Endothelial cell of umbilical vein (primary cell): ENCODE measurements at regions not wholly inside any gene's neighbourhood (a gene's known extent, or its start where the extent isn't known, plus 50 kb on each side); places are given as distances from the start of the nearest gene placed in this dataset.

ENCODE experiments used
- BruUV-seq: library from RNA; stranded (reverse); fragments of 400-500 nt; replicated peaks from 2 replicates; lab custom pipeline; 2021; lab: Mats Ljungman, UMichigan
- CTCF ChIA-PET: fragments of 300-600, 350-600 bp; sonication (Branson Sonifier 250); formaldehyde crosslinking; loops from one replicate; lab custom pipeline; 2021; ENCODE audit warnings: antibody characterized with exemption, inconsistent platforms; lab: Charles Lee
- POLR2A ChIA-PET: fragments of 300-600, 350-600 bp; sonication (Branson Sonifier 250); formaldehyde crosslinking; loops from one replicate; lab custom pipeline; 2021; ENCODE audit warnings: antibody characterized with exemption, inconsistent platforms; lab: Charles Lee
- DNase-seq: peaks from one replicate; pipeline ENCODE4 v3.0.0-alpha.2; 2011; ENCODE audit warnings: low read depth, low spot score
- FAIRE-seq: peaks from 2 replicates; lab custom pipeline; 2011; peaks lifted over from hg19 to GRCh38; lab: Jason Lieb, UNC
- H2AFZ ChIP-seq: 2 replicates; pipeline ENCODE4 v1.6.0; 2012; ENCODE audit warnings: low read depth, low read length, control low read depth, inconsistent platforms
- H3K27ac ChIP-seq: 2 replicates; pipeline ENCODE4 v1.5.1; 2011; ENCODE audit warnings: low read depth, mild to moderate bottlenecking, control low read depth, low read length, moderate library complexity; ENCODE audit not compliant: insufficient read depth
- H3K27me3 ChIP-seq, 2 experiments: 2 replicates each; pipeline versions ENCODE4 v1.6.0 to v1.6.1; 2011; ENCODE audit warnings: low read length in 2 of 2, mixed read lengths in 1 of 2; ENCODE audit not compliant: control insufficient read depth in 2 of 2, insufficient read depth in 2 of 2
- H3K36me3 ChIP-seq, 2 experiments: 2 replicates in 1 of 2; 3 replicates in 1 of 2; pipeline ENCODE4 v1.5.1; 2011; ENCODE audit warnings: low read length in 2 of 2, mild to moderate bottlenecking in 1 of 2, moderate library complexity in 1 of 2; ENCODE audit not compliant: control insufficient read depth in 2 of 2, insufficient read depth in 2 of 2; ENCODE audit errors: extremely low read depth in 1 of 2
- H3K4me1 ChIP-seq: 3 replicates; pipeline ENCODE4 v1.5.1; 2011; ENCODE audit warnings: mild to moderate bottlenecking, low read length; ENCODE audit not compliant: control insufficient read depth, insufficient read depth; ENCODE audit errors: extremely low read depth
- H3K4me2 ChIP-seq: 2 replicates; pipeline ENCODE4 v1.6.1; 2011; ENCODE audit warnings: low read length, control low read depth, mixed read lengths; ENCODE audit not compliant: insufficient read depth
- H3K4me3 ChIP-seq, 3 experiments: fragments of 200-600 bp in 1 of 3; sonication (generic), shearing (Covaris generic) in 1 of 3; replicated peaks in 1 of 3; 2 replicates each; pipeline ENCODE4 v1.5.1; 2011 to 2016; ENCODE audit warnings: control low read depth in 3 of 3, low read length in 3 of 3, mild to moderate bottlenecking in 2 of 3, inconsistent platforms in 1 of 3, low read depth in 1 of 3, moderate library complexity in 1 of 3; ENCODE audit not compliant: insufficient read depth in 1 of 3
- H3K79me2 ChIP-seq: 2 replicates; pipeline ENCODE4 v1.6.0; 2012; ENCODE audit warnings: low read length, inconsistent platforms; ENCODE audit not compliant: control insufficient read depth, insufficient read depth
- H3K9ac ChIP-seq: replicated peaks from 2 replicates; pipeline ENCODE3; 2011; ENCODE audit warnings: low read length, control low read depth; ENCODE audit not compliant: insufficient read depth; ENCODE audit errors: extremely low read depth
- H3K9me1 ChIP-seq: replicated peaks from 3 replicates; pipeline ENCODE4 v1.6.0; 2011; ENCODE audit warnings: mild to moderate bottlenecking, low read length; ENCODE audit not compliant: control insufficient read depth, insufficient read depth; ENCODE audit errors: extremely low read depth
- H3K9me3 ChIP-seq: replicated peaks from 2 replicates; pipeline ENCODE4 v1.5.1; 2012; ENCODE audit warnings: low read length, inconsistent platforms; ENCODE audit not compliant: control insufficient read depth, insufficient read depth
- H4K20me1 ChIP-seq: replicated peaks from 2 replicates; pipeline ENCODE3; 2011; ENCODE audit warnings: mild to moderate bottlenecking, low read length; ENCODE audit not compliant: control insufficient read depth, insufficient read depth; ENCODE audit errors: extremely low read depth
- EZH2 ChIP-seq: IDR thresholded peaks from 2 replicates; pipeline ENCODE4 v1.6.1; 2012; ENCODE audit warnings: borderline replicate concordance, low read depth, mild to moderate bottlenecking, moderate library complexity, low read length, inconsistent platforms; ENCODE audit not compliant: severe bottlenecking
- FOS ChIP-seq: IDR thresholded peaks from 2 replicates; pipeline ENCODE4 v1.6.1; 2011; ENCODE audit warnings: mild to moderate bottlenecking, low read length, moderate library complexity, borderline replicate concordance; ENCODE audit not compliant: insufficient read depth
- GATA2 ChIP-seq: IDR thresholded peaks from 2 replicates; pipeline ENCODE4 v1.7.0; 2011; ENCODE audit warnings: low read depth, mild to moderate bottlenecking, moderate library complexity, mixed read lengths, low read length; ENCODE audit not compliant: insufficient read length, insufficient read depth
- JUN ChIP-seq: IDR thresholded peaks from 2 replicates; pipeline ENCODE4 v1.6.1; 2011; ENCODE audit warnings: borderline replicate concordance, low read depth; ENCODE audit not compliant: insufficient read length, insufficient read depth
- MYC ChIP-seq: IDR thresholded peaks from one replicate; pipeline ENCODE4 v1.6.1; 2011; ENCODE audit warnings: mild to moderate bottlenecking, low read depth, low read length
- POLR2A ChIP-seq: IDR thresholded peaks from 2 replicates; pipeline ENCODE4 v1.6.1; 2012; ENCODE audit warnings: low read depth, mild to moderate bottlenecking, control low read depth, low read length
- POLR2AphosphoS5 ChIP-seq: IDR thresholded peaks from 2 replicates; pipeline ENCODE4 v1.6.1; 2012; ENCODE audit warnings: low read depth, mild to moderate bottlenecking, control low read depth, low read length, moderate library complexity; ENCODE audit not compliant: insufficient read depth
- dilution Hi-C: fragments of 300-500 bp; cut with MboI; formaldehyde crosslinking; loops from one replicate; pipeline ENCODE4 v1.15.0; 2019; ENCODE audit warnings: low sequenced_read_pairs; ENCODE audit not compliant: extremely low pct_ligation_motif_present
- intact Hi-C: fragments of 100-400 bp; cut with micrococcal nuclease; formaldehyde crosslinking; loops from one replicate; pipeline ENCODE4 v1.10.0; 2022
- TF ChIP-seq, protein P1 (sequence below): IDR thresholded peaks from 2 replicates; pipeline ENCODE4 v1.6.1; 2011; ENCODE audit not compliant: insufficient read depth, insufficient read length
- TF ChIP-seq, protein P2 (sequence below), 2 donors: IDR thresholded peaks; 1 replicate in 1 of 2; 2 replicates in 1 of 2; pipeline ENCODE4 v1.5.1; 2011; ENCODE audit warnings: low read length in 2 of 2, mild to moderate bottlenecking in 2 of 2, moderate library complexity in 2 of 2, control low read depth in 1 of 2, inconsistent platforms in 1 of 2, low read depth in 1 of 2; ENCODE audit not compliant: insufficient read depth in 1 of 2; ENCODE audit errors: extremely low read depth in 1 of 2

DNA sequence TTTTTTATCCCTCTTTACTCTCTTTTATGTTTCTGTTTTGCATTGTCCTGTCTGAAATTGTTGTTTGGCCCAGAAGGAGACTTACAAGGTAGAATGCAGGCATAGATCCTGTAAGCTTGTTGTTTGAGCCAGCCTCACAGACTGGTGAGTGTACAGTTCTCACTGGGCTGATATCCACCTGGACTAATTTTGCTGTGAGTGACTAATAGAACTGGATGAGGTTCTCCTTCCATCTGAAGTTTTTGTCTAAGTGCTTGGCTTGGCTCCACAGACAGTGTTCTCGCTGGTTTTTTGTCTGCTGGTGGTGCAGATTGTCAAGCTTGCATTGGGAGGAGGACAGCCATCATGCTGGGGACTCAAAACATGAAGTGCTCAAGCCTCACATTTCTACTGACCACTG, 495.7 kb downstream of the TSN start:
- Histone ChIP-seq H3K4me3 (no peak overlapping the region), H3K27me3 (no peaks in the 10 kb centered on the region), H3K9ac (no peak overlapping the region), H3K9me1 (no peaks in the 10 kb centered on the region), H4K20me1 (no peaks in the 10 kb centered on the region), H3K27ac (no peak overlapping the region), H3K4me2 (no peak overlapping the region), H3K9me3 (no peaks in the 10 kb centered on the region), H2AFZ (no peak overlapping the region), H3K79me2 (no peaks in the 10 kb centered on the region), H3K36me3 (no peaks in the 10 kb centered on the region), H3K4me1 (no peaks in the 10 kb centered on the region)
- intact Hi-C loops (no loop called here), dilution Hi-C loops (no loop called here)
- BruUV-seq, result no TSS peak
- FAIRE-seq (no peak), DNase-seq (no peak)
- POLR2A ChIA-PET, result no interaction called here
- CTCF ChIA-PET, result no interaction called here
- no peak for TF ChIP-seq POLR2AphosphoS5
- TF ChIP-seq FOS, result no peak
- TF ChIP-seq, protein P1, sequence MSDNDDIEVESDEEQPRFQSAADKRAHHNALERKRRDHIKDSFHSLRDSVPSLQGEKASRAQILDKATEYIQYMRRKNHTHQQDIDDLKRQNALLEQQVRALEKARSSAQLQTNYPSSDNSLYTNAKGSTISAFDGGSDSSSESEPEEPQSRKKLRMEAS, result no peak
- TF ChIP-seq, protein P2, sequence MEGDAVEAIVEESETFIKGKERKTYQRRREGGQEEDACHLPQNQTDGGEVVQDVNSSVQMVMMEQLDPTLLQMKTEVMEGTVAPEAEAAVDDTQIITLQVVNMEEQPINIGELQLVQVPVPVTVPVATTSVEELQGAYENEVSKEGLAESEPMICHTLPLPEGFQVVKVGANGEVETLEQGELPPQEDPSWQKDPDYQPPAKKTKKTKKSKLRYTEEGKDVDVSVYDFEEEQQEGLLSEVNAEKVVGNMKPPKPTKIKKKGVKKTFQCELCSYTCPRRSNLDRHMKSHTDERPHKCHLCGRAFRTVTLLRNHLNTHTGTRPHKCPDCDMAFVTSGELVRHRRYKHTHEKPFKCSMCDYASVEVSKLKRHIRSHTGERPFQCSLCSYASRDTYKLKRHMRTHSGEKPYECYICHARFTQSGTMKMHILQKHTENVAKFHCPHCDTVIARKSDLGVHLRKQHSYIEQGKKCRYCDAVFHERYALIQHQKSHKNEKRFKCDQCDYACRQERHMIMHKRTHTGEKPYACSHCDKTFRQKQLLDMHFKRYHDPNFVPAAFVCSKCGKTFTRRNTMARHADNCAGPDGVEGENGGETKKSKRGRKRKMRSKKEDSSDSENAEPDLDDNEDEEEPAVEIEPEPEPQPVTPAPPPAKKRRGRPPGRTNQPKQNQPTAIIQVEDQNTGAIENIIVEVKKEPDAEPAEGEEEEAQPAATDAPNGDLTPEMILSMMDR (IDR thresholded peaks at IDR 0.05; ENCODE audit: extremely low read depth in 1 of 2, insufficient read depth in 1 of 2, low read depth in 1 of 2, low read length in 2 of 2), result no peak
- TF ChIP-seq JUN, result no peak
- no peak for TF ChIP-seq EZH2
- TF ChIP-seq MYC, result no peak
- TF ChIP-seq GATA2, result no peak
- TF ChIP-seq POLR2A, result no peak
